SK-N-SH treated with all-trans-retinoic acid at 6 μM for 48 hours (cell line): ENCODE measurements at regions not wholly inside any gene's neighbourhood (a gene's known extent, or its start where the extent isn't known, plus 50 kb on each side); places are given as distances from the start of the nearest gene placed in this dataset.

ENCODE experiments used
- ATAC-seq: fragments of 200-7000 bp; cut with Tn5 transposase; 3 replicates; pipeline ENCODE4 v1.9.1; 2020; ENCODE audit warnings: mild to moderate bottlenecking, moderate library complexity
- ARNTL ChIP-seq: fragments of 450-650 bp; formaldehyde crosslinking; IDR thresholded peaks from 2 replicates; pipeline ENCODE4 v1.5.0; 2020; ENCODE audit warnings: low read depth, mild to moderate bottlenecking, moderate library complexity, borderline replicate concordance
- CREB5 ChIP-seq: fragments of 250-450 bp; sonication (Bioruptor Pico); IDR thresholded peaks from 2 replicates; pipeline ENCODE4 v1.5.1; 2020; ENCODE audit warnings: low read depth, mild to moderate bottlenecking, moderate library complexity
- CSDC2 ChIP-seq: fragments of 250-450 bp; sonication (Bioruptor Pico); IDR thresholded peaks from 2 replicates; pipeline ENCODE4 v1.5.0; 2020; ENCODE audit warnings: mild to moderate bottlenecking, moderate library complexity
- GLIS3 ChIP-seq: fragments of 250-450 bp; sonication (Bioruptor Pico); IDR thresholded peaks from 2 replicates; pipeline ENCODE4 v1.5.0; 2020; ENCODE audit warnings: mild to moderate bottlenecking, moderate library complexity
- ISL1 ChIP-seq: fragments of 250-450 bp; sonication (Bioruptor Pico); IDR thresholded peaks from 2 replicates; pipeline ENCODE4 v2.1.2; 2022; ENCODE audit warnings: mild to moderate bottlenecking, moderate library complexity
- OSR1 ChIP-seq: fragments of 250-450 bp; sonication (Bioruptor Pico); IDR thresholded peaks from 2 replicates; pipeline ENCODE4 v1.8.0; 2022; ENCODE audit warnings: moderate library complexity, mild to moderate bottlenecking, inconsistent platforms
- POU6F1 ChIP-seq: fragments of 250-450 bp; sonication (Bioruptor Pico); IDR thresholded peaks from 2 replicates; pipeline ENCODE4 v1.8.0; 2021; ENCODE audit warnings: low read depth, mild to moderate bottlenecking, moderate library complexity, borderline replicate concordance
- PPARA ChIP-seq: fragments of 250-450 bp; sonication (Bioruptor Pico); IDR thresholded peaks from 2 replicates; pipeline ENCODE4 v1.5.0; 2020; ENCODE audit warnings: mild to moderate bottlenecking, borderline replicate concordance
- RARB ChIP-seq: fragments of 250-450 bp; sonication (Bioruptor Pico); IDR thresholded peaks from 2 replicates; pipeline ENCODE4 v1.8.0; 2021; ENCODE audit warnings: mild to moderate bottlenecking, moderate library complexity
- SNAI2 ChIP-seq: fragments of 250-450 bp; sonication (Bioruptor Pico); IDR thresholded peaks from 2 replicates; pipeline ENCODE4 v1.5.0; 2020; ENCODE audit warnings: mild to moderate bottlenecking, moderate library complexity
- TCF4 ChIP-seq: fragments of 250-450 bp; sonication (Bioruptor Pico); IDR thresholded peaks from 2 replicates; pipeline ENCODE4 v1.8.0; 2021; ENCODE audit warnings: mild to moderate bottlenecking, moderate library complexity, borderline replicate concordance
- TSHZ2 ChIP-seq: fragments of 250-450 bp; sonication (Bioruptor Pico); IDR thresholded peaks from 2 replicates; pipeline ENCODE4 v1.5.0; 2020; ENCODE audit warnings: mild to moderate bottlenecking, moderate library complexity
- ZC3H10 ChIP-seq: fragments of 250-450 bp; sonication (Bioruptor Pico); IDR thresholded peaks from 2 replicates; pipeline ENCODE4 v1.5.1; 2021; ENCODE audit warnings: mild to moderate bottlenecking, moderate library complexity
- ZFP3 ChIP-seq: fragments of 250-450 bp; sonication (Bioruptor Pico); IDR thresholded peaks from 2 replicates; pipeline ENCODE4 v1.5.0; 2020; ENCODE audit warnings: mild to moderate bottlenecking, moderate library complexity
- ZFP30 ChIP-seq: fragments of 450-650 bp; formaldehyde crosslinking; IDR thresholded peaks from 2 replicates; pipeline ENCODE4 v1.5.0; 2022; ENCODE audit warnings: mild to moderate bottlenecking, moderate library complexity
- ZNF565 ChIP-seq: fragments of 450-650 bp; formaldehyde crosslinking; conservative IDR thresholded peaks from 2 replicates; pipeline ENCODE4 v1.5.0; 2020; ENCODE audit warnings: low read depth, mild to moderate bottlenecking, moderate library complexity
- ZNF70 ChIP-seq: fragments of 450-650 bp; formaldehyde crosslinking; IDR thresholded peaks from 2 replicates; pipeline ENCODE4 v1.5.0; 2020; ENCODE audit warnings: mild to moderate bottlenecking, moderate library complexity
- ZNF8 ChIP-seq: fragments of 450-650 bp; formaldehyde crosslinking; IDR thresholded peaks from 2 replicates; pipeline ENCODE4 v1.5.0; 2020; ENCODE audit warnings: mild to moderate bottlenecking, moderate library complexity

GRCh38 chr1:232696466-232696865 lies 66.5 kb upstream of the SIPA1L2 start:
- TF ChIP-seq ZNF70 (CRISPR knock-in tag) (no peak), PPARA (no peak), ZFP3 (no peak), ZNF565 (CRISPR knock-in tag) (no peak), CREB5 (CRISPR knock-in tag) (no peak), SNAI2 (CRISPR knock-in tag) (no peak), ZNF8 (CRISPR knock-in tag) (no peak), CSDC2 (CRISPR knock-in tag) (no peak), ZFP30 (CRISPR knock-in tag) (no peak), TCF4 (CRISPR knock-in tag) (no peak), RARB (no peak)
- ATAC-seq = no peak

GRCh38 chr1:232697187-232697822 lies 67.4 kb upstream of the SIPA1L2 start:
- no peak for ATAC-seq

More at GRCh38 chr1:232697187-232697822, 67.4 kb upstream of the SIPA1L2 start:
- TF ChIP-seq PPARA (no peak), ARNTL (CRISPR knock-in tag) (no peak), OSR1 (CRISPR knock-in tag) (no peak), TSHZ2 (CRISPR knock-in tag) (no peak), POU6F1 (no peak), ZFP3 (no peak), TCF4 (CRISPR knock-in tag) (no peak), GLIS3 (no peak), ZFP30 (CRISPR knock-in tag) (no peak), ZNF8 (CRISPR knock-in tag) (no peak), ISL1 (CRISPR knock-in tag) (no peak), ZNF565 (CRISPR knock-in tag) (no peak), ZNF70 (CRISPR knock-in tag) (no peak), RARB (no peak), SNAI2 (CRISPR knock-in tag) (no peak), CREB5 (CRISPR knock-in tag) (no peak), ZC3H10 (CRISPR knock-in tag) (no peak)
